Stimulated activated naive CD8-positive, alpha-beta T cell treated with anti-CD3 and anti-CD28 coated beads, Interleukin-15, Interleukin-2, amounts not matched to agents 100 ng/mL and 50 ng/mL, for 24 hours (primary cell): ENCODE measurements at regions not wholly inside any gene's neighbourhood (a gene's known extent, or its start where the extent isn't known, plus 50 kb on each side); places are given as distances from the start of the nearest gene placed in this dataset.
"Not testable (repeated sequence)": the region's sequence is repeated elsewhere in the genome, so short reads cannot be mapped to it uniquely, and the experiment has no call there.

Experiments
- H3K27ac Mint-ChIP-seq: one replicate; pipeline ENCODE4 v1.8.0; 2021; ENCODE audit warnings: mild to moderate bottlenecking, mixed read lengths
- H3K27me3 Mint-ChIP-seq: one replicate; pipeline ENCODE4 v1.8.0; 2021; ENCODE audit warnings: mixed read lengths
- H3K36me3 Mint-ChIP-seq: one replicate; pipeline ENCODE4 v1.8.0; 2021; ENCODE audit warnings: low read depth, mixed read lengths
- H3K4me1 Mint-ChIP-seq: one replicate; pipeline ENCODE4 v1.8.0; 2021; ENCODE audit warnings: low read depth, mixed read lengths
- H3K4me3 Mint-ChIP-seq: one replicate; pipeline ENCODE4 v1.8.0; 2021; ENCODE audit warnings: mild to moderate bottlenecking, mixed read lengths
- H3K9me3 Mint-ChIP-seq: one replicate; pipeline ENCODE4 v1.8.0; 2021; ENCODE audit warnings: mixed read lengths

GRCh38 chr6:68122032-68122431 is 513.0 kb upstream of the ADGRB3 start:
- H3K36me3 Mint-ChIP-seq, result no peaks in the 10 kb centered on the region
- H3K27ac Mint-ChIP-seq, result no peak overlapping the region
- H3K9me3 Mint-ChIP-seq, result peaks cover 8% of the 10 kb centered on the region
- no peaks in the 10 kb centered on the region for H3K4me1 Mint-ChIP-seq
- H3K4me3 Mint-ChIP-seq, result no peak overlapping the region
- no peaks in the 10 kb centered on the region for H3K27me3 Mint-ChIP-seq

DNA sequence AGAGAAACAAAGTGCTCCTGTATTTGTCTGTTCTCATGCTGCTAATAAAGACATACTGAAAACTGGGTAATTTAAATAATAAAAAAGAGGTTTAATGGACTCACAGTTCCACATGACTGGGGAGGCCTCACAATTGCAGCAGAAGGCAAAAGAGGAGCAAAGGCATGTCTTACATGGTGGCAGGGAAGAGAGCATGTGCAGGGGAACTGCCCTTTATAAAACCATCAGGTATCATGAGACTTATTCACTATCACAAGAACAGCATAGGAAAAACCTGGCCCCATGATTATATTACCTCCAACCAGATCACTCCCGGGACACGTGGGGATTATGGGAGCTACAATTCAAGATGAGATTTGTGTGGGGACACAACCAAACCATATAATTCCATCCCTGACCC is 514.1 kb upstream of the ADGRB3 start:
- not testable (repeated sequence) for H3K27ac Mint-ChIP-seq, H3K4me1 Mint-ChIP-seq, H3K4me3 Mint-ChIP-seq, H3K36me3 Mint-ChIP-seq, H3K27me3 Mint-ChIP-seq
- peaks cover 11% of the 10 kb centered on the region for H3K9me3 Mint-ChIP-seq

DNA sequence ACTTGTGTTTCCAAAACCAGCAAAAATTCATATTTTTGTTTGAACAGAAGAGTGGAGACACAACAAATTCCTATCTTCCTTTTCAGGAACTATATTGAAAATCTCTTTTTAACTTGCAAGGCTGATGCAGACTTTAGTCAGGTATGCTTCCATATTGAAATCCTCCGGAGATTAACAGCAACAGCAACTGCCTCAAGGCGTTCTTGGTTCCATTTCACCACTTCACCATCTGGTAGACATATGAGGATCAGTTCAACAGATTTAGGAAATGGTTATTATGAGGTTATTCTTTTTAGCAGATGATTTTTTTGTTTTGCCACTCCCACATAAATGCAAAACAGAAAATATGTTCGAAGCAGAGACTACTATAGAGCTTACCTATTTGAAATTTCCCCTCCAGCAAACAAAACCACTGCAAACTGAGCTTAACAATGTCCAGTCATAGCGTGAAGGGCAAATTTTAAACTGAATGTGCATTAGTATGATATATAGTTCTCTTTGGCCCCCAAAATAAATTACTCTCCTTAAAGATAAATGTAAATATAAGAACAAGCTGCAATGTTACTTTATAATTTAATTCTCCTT is 520.5 kb upstream of the ADGRB3 start:
- Mint-ChIP-seq H3K36me3 (no peaks in the 10 kb centered on the region), H3K27me3 (no peaks in the 10 kb centered on the region)

DNA sequence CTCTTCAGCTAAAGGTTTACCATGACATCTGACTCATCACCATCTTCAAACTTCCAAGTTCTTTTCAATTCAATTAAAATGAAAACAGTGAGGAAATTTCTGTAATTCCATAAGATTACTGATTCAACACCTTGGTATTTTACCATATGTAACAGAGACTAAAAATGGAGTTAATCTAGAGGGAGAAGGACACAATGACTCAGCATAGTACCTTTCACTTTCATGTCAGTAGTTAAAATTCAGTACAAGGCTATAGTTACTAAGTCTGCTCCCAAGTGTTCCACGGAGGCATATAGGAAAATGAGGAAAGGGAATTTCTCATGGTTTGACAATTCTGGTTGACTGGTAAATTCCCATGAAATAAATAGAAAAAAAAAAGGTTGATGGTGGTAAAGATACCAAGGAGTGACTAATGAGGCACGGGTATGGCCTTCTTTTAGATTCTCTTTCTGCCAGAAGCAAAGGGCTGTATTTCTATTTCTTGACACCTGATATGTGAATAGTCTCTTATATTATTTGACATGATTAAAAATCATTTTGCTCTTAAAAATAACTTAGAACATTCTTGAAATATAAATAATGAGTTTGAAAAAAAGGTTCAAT is 526.7 kb upstream of the ADGRB3 start:
- no peaks in the 10 kb centered on the region for H3K4me1 Mint-ChIP-seq
- H3K27me3 Mint-ChIP-seq, result no peaks in the 10 kb centered on the region
- H3K9me3 Mint-ChIP-seq, result peaks cover 5% of the 10 kb centered on the region
- H3K36me3 Mint-ChIP-seq, result no peaks in the 10 kb centered on the region
- H3K27ac Mint-ChIP-seq, result no peak overlapping the region
- H3K4me3 Mint-ChIP-seq, result no peak overlapping the region

More for the DNA sequence above, 520.5 kb upstream of the ADGRB3 start:
- Mint-ChIP-seq H3K4me3 (no peak overlapping the region), H3K4me1 (no peaks in the 10 kb centered on the region), H3K27ac (no peak overlapping the region), H3K9me3 (peaks cover 8% of the 10 kb centered on the region)

DNA sequence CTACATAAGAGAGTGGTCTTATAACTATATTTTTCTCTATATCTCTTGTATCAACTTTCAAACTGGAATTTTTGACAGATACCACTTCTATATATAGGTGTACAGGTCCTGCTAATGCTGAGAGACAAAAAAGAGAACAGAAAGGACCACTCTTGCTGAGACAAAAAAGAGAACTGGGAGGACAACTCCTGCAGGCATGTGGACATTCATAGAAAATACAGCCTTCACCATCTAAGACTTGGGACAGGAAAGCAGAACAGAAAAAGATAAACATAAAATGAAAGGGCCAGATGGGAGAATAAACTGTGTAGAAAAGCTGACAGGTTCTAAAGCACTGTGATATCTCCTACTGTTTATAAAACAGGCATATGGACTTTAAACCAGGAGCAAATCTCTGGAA is 541.0 kb upstream of the ADGRB3 start:
- Mint-ChIP-seq H3K4me3 (no peak overlapping the region), H3K27ac (no peak overlapping the region), H3K9me3 (peaks cover 4% of the 10 kb centered on the region), H3K36me3 (no peaks in the 10 kb centered on the region), H3K27me3 (no peaks in the 10 kb centered on the region), H3K4me1 (no peaks in the 10 kb centered on the region)

GRCh38 chr6:68087399-68088133 is 547.5 kb upstream of the ADGRB3 start:
- Mint-ChIP-seq H3K4me1 (no peaks in the 10 kb centered on the region), H3K9me3 (peaks cover 5% of the 10 kb centered on the region), H3K27ac (no peak overlapping the region), H3K27me3 (no peaks in the 10 kb centered on the region), H3K36me3 (no peaks in the 10 kb centered on the region), H3K4me3 (no peak overlapping the region)

DNA sequence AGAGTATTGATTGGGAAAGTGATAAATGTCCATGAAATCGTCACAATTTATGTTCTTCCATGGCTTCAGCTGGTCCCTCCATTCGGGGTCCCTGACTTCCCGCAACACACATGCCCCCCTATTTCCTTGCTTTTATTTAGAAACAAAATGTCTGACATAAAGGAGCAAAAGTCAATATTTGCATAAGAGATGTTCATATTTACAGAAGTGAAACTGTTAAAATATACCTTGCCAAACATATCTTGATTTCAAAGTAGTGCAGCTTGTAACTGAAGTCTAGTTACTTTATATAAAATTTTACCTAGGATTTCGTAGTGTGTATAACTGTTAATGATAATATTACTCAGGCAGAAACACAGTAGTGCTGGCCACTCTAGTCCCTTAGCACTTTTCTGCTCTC is 548.9 kb upstream of the ADGRB3 start:
- Mint-ChIP-seq H3K27ac (no peak overlapping the region), H3K36me3 (no peaks in the 10 kb centered on the region), H3K27me3 (no peaks in the 10 kb centered on the region), H3K4me1 (no peaks in the 10 kb centered on the region), H3K4me3 (no peak overlapping the region), H3K9me3 (peaks cover 5% of the 10 kb centered on the region)

DNA sequence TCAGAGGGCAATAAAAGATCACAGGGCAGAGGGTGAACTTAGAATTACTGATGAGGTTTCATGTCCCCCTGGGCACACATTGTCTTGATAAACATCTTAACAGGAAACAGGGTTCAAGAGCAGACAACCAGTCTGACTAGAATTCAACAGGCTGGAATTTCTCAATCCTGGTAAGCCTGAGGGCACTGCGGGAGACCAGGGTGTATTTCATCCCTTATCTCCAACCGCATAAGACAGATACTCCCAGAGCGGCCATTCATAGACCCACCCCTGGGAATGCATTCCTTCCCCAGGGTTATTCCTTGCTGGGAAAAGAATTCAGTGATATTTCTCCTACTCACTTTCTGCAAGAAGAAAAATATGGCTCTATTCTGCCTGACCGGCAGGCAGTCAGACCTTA is 549.5 kb upstream of the ADGRB3 start:
- H3K36me3 Mint-ChIP-seq, H3K4me1 Mint-ChIP-seq, H3K4me3 Mint-ChIP-seq, H3K27me3 Mint-ChIP-seq, H3K27ac Mint-ChIP-seq, H3K9me3 Mint-ChIP-seq: not testable (repeated sequence)

- Mint-ChIP-seq H3K9me3 (peaks cover 5% of the 10 kb centered on the region), H3K27ac (no peak overlapping the region), H3K27me3 (no peaks in the 10 kb centered on the region), H3K36me3 (no peaks in the 10 kb centered on the region), H3K4me1 (no peaks in the 10 kb centered on the region), H3K4me3 (no peak overlapping the region)
Measured at GRCh38 chr6:68082086-68082485, 553.0 kb upstream of the ADGRB3 start.

DNA sequence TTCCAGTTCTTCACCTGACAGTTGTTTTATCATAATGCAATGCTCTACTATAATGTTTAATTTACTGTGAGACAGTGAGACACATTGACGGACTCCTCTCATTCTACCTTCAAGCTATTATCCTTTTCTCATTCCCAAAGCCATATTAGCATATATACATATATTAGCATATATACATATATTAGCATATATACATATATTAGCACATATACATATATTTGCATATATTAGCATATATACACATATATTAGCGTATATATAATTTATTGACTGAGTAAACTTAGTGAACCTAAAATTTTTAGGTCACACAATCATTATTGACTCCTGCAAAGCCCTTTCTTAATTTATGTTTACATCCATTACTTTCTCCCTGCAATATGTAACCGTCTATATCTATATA is 555.0 kb upstream of the ADGRB3 start:
- Mint-ChIP-seq H3K27me3 (no peaks in the 10 kb centered on the region), H3K4me1 (no peaks in the 10 kb centered on the region), H3K36me3 (no peaks in the 10 kb centered on the region), H3K4me3 (no peak overlapping the region), H3K27ac (no peak overlapping the region), H3K9me3 (peaks cover under 1% of the 10 kb centered on the region)

GRCh38 chr6:68077661-68078060 is 557.4 kb upstream of the ADGRB3 start:
- Mint-ChIP-seq H3K27me3 (no peaks in the 10 kb centered on the region), H3K27ac (no peak overlapping the region), H3K36me3 (no peaks in the 10 kb centered on the region), H3K9me3 (peaks cover 10% of the 10 kb centered on the region), H3K4me1 (no peaks in the 10 kb centered on the region), H3K4me3 (no peak overlapping the region)

GRCh38 chr6:68071740-68072139 is 563.3 kb upstream of the ADGRB3 start:
- no peak overlapping the region for H3K27ac Mint-ChIP-seq
- no peaks in the 10 kb centered on the region for H3K27me3 Mint-ChIP-seq
- H3K36me3 Mint-ChIP-seq, result no peaks in the 10 kb centered on the region
- H3K9me3 Mint-ChIP-seq, result peaks cover 11% of the 10 kb centered on the region
- no peak overlapping the region for H3K4me3 Mint-ChIP-seq
- H3K4me1 Mint-ChIP-seq, result no peaks in the 10 kb centered on the region

DNA sequence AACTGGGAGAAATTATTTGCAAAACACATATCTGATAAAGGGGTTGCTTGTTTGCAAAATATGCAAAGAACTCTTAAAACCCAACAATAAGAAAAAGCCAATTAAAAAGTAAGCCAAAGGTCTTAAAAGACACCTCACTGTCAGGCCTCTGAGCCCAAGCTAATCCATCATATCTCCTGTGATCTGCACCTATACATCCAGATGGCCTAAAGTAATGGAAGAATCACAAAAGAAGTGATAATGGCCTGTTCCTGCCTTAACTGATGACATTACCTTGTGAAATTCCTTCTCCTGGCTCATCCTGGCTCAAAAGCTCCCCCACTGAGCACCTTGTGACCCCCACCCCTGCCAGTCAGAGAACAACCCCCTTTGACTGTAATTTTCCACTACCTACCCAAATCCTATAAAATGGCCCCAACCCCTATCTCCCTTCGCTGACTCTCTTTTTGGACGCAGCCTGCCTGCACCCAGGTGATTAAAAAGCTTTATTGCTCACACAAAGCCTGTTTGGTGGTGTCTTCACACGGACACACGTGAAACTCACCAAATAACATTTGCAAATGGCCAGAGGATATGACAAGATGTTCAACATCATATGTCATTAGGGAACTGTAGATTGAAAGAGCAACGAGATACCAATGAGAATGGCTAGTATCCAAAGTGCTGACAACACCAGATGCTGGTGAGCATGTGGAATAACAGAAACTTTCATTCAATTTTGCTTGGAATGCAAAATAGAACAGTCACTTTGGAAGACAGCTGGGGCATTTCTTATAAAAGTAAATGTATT is 565.0 kb upstream of the ADGRB3 start:
- H3K27me3 Mint-ChIP-seq, result no peaks in the 10 kb centered on the region
- no peak overlapping the region for H3K27ac Mint-ChIP-seq
- peaks cover 12% of the 10 kb centered on the region for H3K9me3 Mint-ChIP-seq
- H3K4me3 Mint-ChIP-seq, result no peak overlapping the region
- H3K36me3 Mint-ChIP-seq, result no peaks in the 10 kb centered on the region
- H3K4me1 Mint-ChIP-seq, result no peaks in the 10 kb centered on the region

DNA sequence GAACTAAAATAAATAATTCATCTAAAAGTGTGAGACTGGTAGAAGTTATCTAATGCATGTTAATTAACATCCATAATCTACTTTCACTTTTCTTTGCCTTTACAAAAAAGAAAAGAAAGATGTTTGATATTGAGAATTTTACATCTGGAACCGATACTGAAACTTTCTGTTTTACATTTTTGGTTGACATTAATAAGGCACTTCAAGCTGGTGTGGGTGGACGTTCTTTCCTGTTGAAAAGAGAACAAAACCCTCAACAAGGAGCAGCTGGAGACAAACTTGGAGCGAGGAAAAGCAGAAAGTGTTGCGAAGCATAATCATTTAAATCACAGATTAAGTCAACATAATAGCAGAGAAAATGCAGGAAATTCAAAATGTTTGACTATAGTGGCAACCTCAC is 575.2 kb upstream of the ADGRB3 start:
- no peaks in the 10 kb centered on the region for H3K4me1 Mint-ChIP-seq
- no peak overlapping the region for H3K27ac Mint-ChIP-seq
- no peak overlapping the region for H3K4me3 Mint-ChIP-seq
- H3K9me3 Mint-ChIP-seq, result peaks cover 4% of the 10 kb centered on the region
- no peaks in the 10 kb centered on the region for H3K27me3 Mint-ChIP-seq
- H3K36me3 Mint-ChIP-seq, result no peaks in the 10 kb centered on the region

DNA sequence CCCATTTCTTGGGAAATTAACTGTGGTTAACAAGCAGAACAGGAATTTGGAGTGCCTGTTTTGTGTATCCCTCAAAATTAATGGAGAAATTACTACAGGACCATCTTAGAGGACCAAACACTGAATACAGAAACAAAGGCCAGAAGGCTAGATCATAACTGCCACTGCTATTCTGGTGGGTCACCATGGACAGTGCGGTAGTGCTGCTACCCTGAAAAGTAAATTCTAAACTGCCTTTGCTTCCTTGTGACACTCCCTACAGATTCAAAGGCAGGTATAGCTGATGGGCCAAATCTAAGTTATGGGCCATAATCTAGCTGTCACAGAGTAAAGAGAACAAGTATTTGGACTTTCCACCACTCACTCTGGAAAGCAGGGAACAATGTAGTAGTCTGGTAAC is 575.8 kb upstream of the ADGRB3 start:
- Mint-ChIP-seq H3K36me3 (no peaks in the 10 kb centered on the region), H3K27me3 (no peaks in the 10 kb centered on the region), H3K4me1 (no peaks in the 10 kb centered on the region), H3K4me3 (no peak overlapping the region), H3K9me3 (peaks cover 4% of the 10 kb centered on the region), H3K27ac (no peak overlapping the region)
